WTC11 (cell line): ENCODE measurements at regions not wholly inside any gene's neighbourhood (a gene's known extent, or its start where the extent isn't known, plus 50 kb on each side); places are given as distances from the start of the nearest gene placed in this dataset.

Experiments used
- ETV6 ChIP-seq: sonication (generic); formaldehyde crosslinking; IDR thresholded peaks from 2 replicates; pipeline ENCODE4 v1.8.1; 2022; ENCODE audit warnings: mild to moderate bottlenecking, missing genetic modification reagents
- IRF2 ChIP-seq: sonication (generic); formaldehyde crosslinking; IDR thresholded peaks from 2 replicates; pipeline ENCODE4 v1.8.0; 2022; ENCODE audit warnings: low read depth, missing genetic modification reagents, borderline replicate concordance
- JUN ChIP-seq: sonication (generic); formaldehyde crosslinking; IDR thresholded peaks from 2 replicates; pipeline ENCODE4 v1.8.0; 2023; ENCODE audit warnings: mild to moderate bottlenecking, missing genetic modification reagents
- NR2C2 ChIP-seq: sonication (generic); formaldehyde crosslinking; IDR thresholded peaks from 2 replicates; pipeline ENCODE4 v1.8.0; 2022; ENCODE audit warnings: mild to moderate bottlenecking, missing genetic modification reagents
- PREB ChIP-seq: sonication (generic); formaldehyde crosslinking; IDR thresholded peaks from 2 replicates; pipeline ENCODE4 v1.8.1; 2022; ENCODE audit warnings: mild to moderate bottlenecking, missing genetic modification reagents, moderate library complexity, borderline replicate concordance
- USF2 ChIP-seq: sonication (generic); formaldehyde crosslinking; IDR thresholded peaks from 2 replicates; pipeline ENCODE4 v1.8.1; 2023; ENCODE audit warnings: mild to moderate bottlenecking, missing genetic modification reagents, moderate library complexity
- ZNF416 ChIP-seq: fragments of 250-450 bp; sonication (Bioruptor Pico); IDR thresholded peaks from 2 replicates; pipeline ENCODE4 v1.9.0; 2021; ENCODE audit warnings: mild to moderate bottlenecking, inconsistent platforms
- TF ChIP-seq, protein P1 (sequence below): fragments of 200-600 bp; IDR thresholded peaks from 2 replicates; pipeline ENCODE4 v1.8.0; 2022; ENCODE audit warnings: antibody characterized with exemption
- TF ChIP-seq, protein P2 (sequence below): sonication (generic); formaldehyde crosslinking; IDR thresholded peaks from 2 replicates; pipeline ENCODE4 v1.8.1; 2022; ENCODE audit warnings: low read depth, mild to moderate bottlenecking, moderate library complexity, missing genetic modification reagents, borderline replicate concordance

DNA sequence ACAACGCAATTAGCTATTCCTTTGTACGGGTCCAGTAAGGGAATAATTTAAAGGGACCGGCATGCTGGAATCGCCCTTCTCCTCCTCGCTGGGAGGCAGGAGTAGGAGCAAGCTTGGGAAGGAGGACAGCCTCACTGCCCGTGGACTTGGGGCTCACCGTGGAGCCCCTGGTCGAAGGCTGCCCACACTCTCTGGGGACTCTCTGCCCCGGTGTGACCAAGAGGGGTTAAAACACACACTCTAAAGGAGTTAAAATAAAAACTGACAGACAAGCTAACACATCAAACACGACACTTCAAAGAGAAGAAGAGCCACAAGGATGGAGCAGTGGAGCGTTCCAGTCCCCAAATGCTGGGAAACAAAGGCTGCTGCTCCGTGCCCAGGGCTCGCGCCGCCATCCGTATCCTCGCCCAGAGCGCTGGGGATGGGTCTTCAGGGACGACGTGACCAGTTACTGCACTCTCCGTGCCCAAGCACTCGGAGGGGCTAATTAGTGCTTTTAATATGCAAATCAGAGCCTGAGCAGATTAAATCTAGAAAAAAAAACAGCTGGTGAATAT is 123.3 kb downstream of the PAPOLA start:
- TF ChIP-seq, protein P1, sequence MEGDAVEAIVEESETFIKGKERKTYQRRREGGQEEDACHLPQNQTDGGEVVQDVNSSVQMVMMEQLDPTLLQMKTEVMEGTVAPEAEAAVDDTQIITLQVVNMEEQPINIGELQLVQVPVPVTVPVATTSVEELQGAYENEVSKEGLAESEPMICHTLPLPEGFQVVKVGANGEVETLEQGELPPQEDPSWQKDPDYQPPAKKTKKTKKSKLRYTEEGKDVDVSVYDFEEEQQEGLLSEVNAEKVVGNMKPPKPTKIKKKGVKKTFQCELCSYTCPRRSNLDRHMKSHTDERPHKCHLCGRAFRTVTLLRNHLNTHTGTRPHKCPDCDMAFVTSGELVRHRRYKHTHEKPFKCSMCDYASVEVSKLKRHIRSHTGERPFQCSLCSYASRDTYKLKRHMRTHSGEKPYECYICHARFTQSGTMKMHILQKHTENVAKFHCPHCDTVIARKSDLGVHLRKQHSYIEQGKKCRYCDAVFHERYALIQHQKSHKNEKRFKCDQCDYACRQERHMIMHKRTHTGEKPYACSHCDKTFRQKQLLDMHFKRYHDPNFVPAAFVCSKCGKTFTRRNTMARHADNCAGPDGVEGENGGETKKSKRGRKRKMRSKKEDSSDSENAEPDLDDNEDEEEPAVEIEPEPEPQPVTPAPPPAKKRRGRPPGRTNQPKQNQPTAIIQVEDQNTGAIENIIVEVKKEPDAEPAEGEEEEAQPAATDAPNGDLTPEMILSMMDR: no peak
- TF ChIP-seq PREB (CRISPR knock-in tag) (no peak), IRF2 (CRISPR knock-in tag) (no peak), ZNF416 (CRISPR knock-in tag) (no peak), ETV6 (CRISPR knock-in tag) (no peak), NR2C2 (CRISPR knock-in tag) (no peak), JUN (CRISPR knock-in tag) (no peak), USF2 (CRISPR knock-in tag) (no peak)
- TF ChIP-seq, protein P2, sequence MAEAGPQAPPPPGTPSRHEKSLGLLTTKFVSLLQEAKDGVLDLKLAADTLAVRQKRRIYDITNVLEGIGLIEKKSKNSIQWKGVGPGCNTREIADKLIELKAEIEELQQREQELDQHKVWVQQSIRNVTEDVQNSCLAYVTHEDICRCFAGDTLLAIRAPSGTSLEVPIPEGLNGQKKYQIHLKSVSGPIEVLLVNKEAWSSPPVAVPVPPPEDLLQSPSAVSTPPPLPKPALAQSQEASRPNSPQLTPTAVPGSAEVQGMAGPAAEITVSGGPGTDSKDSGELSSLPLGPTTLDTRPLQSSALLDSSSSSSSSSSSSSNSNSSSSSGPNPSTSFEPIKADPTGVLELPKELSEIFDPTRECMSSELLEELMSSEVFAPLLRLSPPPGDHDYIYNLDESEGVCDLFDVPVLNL: no peak
